HG02973 (cell line): ENCODE measurements at regions not wholly inside any gene's neighbourhood (a gene's known extent, or its start where the extent isn't known, plus 50 kb on each side); places are given as distances from the start of the nearest gene placed in this dataset.

ENCODE experiments used
- ATAC-seq: cut with Tn5 transposase; IDR thresholded peaks from one replicate; pipeline ENCODE4 v1.9.1; 2021; ENCODE audit warnings: moderate library complexity; ENCODE audit not compliant: unreplicated experiment

DNA sequence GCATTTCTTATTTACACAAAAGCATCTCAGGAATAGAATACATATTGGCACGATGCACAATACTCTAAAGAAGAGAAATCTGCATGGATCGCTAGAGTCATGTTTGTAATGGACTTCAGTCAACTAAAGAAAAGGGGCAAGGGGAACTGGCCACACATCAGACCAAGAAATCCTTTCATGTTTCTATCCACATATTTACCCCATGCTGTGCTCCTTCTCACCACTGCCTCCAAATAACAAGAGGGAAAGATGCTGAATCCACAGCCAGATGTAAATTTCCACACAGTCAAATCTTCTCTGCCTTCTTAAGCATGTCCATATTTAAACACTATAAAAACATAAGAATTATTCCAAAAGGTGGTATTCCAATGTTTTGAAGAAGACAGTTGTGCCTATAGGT is 67.6 kb downstream of the COX18 start:
- no peak for ATAC-seq

DNA sequence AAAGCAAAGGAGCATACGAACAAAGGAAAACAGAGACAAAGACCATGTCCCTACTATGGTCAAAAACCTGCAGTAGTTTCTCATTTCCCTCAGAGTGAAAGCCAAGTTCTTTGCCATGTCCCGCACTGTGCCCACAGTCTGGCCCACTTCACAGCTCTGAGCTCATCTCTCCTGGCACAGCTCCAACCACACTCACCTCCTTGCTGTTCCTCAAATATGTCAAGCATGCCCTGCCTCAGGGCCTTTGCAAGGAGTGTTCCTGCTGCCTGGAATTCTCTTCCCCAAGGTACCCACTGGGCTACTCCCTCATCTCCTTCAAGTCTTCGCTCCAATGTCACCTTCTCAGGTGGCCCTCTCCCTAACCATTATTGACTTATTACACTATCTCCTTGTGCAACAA is 72.1 kb downstream of the COX18 start:
- ATAC-seq: no peak

DNA sequence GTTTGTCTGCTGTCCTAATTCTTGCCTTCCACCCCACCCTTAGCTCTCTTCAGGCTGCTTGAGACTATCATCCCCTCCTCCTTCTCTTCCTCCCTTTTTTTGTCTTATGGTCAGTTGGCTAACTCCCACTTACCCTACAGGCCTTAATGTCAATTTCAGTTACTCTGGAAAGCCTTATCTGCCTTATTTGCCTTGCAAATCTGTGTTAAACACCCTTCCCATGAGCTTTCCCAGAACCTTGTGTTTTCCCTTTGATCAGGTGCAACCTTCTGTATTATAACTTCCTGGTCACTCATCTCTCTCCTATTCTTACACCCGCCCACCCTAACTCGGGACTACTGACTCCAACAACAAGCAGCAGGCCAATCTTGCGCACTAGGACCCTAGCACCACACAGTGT is 74.8 kb downstream of the COX18 start:
- no peak for ATAC-seq

DNA sequence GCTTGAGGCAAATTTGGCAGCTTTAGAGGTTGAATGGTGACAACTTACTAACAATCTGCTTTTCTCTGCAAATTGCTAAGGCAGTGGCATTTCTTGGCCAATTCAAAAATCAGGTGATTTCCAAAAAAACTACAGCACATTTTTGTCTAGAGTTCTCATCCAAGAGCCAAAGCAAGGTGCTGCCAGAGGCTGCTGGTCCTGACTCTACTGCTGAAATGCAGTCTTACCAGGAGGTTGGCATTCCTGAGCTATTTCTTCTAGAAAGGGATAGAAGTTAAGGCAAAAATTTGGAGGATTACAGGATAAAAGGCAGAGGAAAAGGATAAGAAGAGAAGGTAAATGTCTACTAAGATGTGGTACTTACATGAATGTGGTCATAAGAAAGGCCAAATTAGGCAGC is 75.6 kb downstream of the COX18 start:
- no peak for ATAC-seq

DNA sequence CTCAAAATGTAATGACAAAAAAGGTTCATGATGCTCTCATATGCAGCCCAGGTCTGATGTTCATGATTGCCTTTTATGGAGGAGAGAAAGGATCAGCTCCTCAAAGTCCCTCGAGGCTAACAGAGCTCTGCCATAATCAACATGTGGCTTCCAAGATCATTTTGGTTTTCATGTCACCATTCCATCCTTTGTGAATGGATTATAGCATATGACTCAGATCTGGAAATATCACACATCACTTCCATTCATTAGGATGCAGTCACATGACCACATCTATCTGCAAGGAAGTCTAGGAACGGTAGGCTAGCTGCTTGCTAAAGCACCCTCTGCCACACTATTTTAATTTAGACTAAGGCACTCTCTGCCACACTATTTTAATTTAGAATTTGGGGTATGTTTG is 77.6 kb downstream of the COX18 start:
- no peak for ATAC-seq

DNA sequence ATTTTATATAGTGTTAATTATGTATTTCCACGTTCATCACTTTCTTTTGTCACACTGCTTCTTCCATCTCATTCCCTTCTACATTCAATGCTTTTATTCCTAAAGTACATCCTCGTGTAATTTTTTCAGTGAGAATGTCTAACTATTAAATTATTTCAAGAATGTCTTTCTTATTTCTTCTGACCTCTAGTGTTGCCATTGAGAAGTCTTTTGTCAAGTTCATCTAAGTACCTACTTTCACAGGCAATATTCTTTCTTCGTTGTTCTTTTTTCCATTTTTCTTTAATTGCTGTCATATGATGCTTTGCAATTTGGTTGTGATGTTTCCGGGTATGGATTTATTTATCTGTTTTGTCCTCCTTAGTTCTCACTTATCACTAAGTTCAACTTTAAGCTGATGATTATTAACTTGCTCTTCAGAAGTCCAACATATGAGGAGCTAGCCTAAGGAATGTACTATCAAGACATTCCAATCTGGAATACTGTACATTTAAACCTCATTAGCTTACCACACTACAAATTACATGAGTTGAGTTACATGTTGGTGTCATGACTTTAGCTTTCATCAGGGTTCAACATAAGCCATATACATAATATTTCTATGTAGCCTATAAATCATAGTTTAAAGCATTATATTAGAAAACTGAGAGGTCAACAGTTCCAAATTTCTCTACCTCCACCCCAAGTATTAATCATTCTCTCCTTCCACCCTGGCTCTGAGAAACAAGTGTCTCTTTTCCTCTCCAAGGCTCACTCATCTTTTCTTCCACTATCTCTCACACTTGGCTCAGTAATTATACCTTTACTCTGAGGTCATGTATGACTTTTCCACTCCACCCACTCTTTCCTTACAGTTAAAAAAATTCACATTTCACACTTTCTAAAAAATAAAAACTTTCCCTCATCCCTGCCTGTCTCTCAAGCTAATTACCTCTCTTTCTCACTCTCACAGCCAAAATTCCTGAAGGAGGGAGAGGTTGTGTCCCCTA is 81.5 kb downstream of the COX18 start:
- ATAC-seq: no peak

DNA sequence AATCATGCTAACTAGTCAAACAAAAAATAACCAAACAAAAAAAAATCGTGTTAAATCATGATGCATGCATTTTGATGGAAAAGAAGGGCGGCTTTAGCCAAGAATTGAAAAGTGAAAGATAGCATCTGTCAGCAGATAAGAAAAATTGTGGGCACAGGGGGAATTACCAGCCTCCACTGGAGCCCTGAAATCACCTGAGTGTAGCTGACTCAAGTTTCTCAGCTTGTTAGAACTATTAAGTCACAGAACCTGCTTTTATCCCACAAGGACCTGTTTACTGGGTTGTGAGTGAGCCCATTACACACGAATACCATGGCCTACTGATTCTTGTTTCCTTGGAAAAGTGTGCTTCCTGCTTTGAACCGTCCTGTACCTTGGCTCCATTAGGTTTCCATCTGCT is 85.2 kb downstream of the COX18 start:
- ATAC-seq: no peak

DNA sequence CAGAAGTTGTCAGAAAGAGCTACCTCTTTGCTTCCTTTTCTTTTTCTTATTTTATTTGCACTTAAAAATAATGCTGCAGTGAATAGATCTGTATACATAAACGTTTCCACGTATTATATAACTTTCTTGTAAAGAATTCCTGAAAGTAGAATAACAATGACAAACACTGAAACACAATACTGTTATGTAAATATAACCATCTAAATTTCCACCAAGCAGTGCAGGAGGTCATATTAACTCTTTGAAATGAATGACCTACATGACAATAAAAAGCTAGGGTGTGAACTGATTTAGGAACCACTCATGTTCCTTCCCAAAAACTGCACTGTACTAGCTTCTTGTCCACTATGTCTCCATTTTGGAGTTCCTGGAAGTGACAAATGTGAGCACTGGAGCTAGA is 85.8 kb downstream of the COX18 start:
- no peak for ATAC-seq

DNA sequence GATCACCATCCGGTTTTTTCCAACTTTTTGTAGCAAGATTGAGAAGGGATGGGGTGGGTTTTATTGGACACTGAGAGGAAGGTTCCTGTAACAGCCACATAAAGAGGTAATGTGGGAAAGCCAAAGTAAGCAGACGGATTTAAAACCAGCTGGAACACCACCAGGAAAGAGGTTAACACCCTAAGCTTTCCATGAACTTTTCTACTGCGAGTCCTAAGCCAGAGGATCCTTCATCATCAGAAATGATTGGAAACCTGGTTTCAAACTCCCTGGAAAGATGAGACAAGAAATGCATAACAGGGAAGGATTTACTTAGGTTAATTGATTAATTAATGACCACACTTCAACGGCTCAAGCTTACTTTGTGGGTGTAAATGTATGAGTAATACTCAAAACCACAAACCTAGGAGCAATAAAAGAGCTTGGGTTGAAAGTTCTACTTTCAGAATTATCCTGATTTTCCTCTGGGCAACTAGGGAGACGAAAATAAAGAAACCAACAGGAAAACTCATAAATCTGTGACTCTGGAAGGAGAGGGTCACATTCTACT is 91.5 kb downstream of the COX18 start:
- no peak for ATAC-seq

DNA sequence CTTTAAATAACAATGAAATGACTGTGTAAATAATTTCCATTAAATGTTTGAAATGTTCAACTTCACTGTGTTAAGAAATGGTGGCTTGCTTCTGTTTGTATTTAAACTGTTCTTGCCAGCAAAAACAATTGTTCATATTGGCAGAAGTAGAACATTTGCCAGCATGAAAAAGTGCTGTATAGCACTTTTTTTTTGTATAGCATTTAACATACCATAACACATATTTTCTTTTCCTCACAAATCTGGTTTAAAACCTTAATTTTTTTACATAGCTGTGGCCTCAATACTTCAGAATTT is 94.1 kb downstream of the COX18 start:
- no peak for ATAC-seq

DNA sequence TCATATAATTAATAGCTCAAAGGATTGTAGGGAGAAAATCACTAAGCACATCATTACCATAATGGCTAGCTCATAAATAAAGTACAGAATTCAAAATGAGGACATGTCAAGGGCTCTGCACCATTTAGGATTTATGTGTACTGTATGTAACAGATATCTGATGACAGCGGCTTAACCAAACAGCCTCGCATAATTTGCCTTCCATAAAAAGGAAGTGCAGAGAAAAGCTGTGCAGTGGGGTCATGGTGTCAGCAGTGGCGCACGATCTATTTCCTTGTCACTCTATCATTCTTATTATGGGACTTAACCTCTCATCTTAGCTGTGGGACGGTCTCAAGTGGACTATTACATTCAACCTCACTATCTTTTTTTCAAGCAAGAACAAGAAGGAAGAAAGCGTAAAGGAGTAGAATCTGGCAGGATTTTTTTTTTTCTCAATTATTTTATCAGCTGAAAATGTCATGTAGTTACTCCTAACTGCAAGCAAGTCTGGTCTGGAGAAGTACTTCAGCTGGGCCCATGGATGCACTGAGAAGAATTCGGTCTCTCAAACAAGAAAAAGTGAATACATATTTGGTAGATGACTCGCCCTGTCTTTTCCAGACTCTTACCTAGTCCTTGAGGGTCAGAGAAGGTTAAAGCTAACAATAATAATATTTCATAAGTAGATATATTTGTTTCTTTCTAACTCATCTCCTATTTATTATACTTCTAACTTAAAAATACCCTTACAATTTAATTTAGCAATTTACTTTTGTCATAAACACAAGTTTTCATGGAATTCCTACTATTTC is 94.6 kb downstream of the COX18 start:
- no peak for ATAC-seq

DNA sequence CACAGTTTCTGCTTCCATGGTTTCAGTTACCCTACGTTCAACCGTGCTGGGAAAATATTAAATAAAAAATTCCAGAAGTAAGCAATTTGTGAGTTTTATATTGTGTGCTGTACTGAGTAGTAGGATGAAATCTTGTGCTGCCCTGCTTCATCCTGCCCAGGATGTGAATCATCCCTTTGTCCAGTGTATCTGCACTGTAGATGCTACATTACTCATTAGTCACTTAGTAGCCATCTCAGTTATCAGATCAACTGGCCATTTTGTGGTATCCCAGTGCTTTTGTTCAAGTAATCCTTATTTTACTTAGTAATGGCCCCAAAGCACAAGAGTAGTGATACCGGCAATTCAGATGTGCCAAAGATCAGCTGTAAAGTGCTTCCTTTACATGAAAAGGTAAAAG is 97.9 kb downstream of the COX18 start:
- ATAC-seq: no peak

DNA sequence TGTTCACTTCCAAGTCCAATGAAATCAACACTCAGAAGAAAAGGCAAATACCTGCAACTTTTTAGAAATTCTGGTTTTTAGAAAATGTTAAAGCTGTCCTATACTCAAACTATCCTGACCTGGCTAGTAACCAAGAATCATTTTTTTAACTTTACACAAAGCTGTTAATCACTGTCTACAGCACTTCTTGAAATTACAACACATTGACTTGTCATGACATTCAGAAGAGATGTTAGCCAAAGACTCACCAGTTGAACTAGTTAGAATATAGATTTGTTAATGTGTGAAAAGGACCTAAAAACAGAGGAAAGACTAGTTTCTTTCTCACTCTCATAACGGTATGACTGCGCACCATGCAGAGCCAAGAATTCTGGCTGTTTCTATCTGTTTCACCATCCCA is 98.8 kb downstream of the COX18 start:
- ATAC-seq: no peak

DNA sequence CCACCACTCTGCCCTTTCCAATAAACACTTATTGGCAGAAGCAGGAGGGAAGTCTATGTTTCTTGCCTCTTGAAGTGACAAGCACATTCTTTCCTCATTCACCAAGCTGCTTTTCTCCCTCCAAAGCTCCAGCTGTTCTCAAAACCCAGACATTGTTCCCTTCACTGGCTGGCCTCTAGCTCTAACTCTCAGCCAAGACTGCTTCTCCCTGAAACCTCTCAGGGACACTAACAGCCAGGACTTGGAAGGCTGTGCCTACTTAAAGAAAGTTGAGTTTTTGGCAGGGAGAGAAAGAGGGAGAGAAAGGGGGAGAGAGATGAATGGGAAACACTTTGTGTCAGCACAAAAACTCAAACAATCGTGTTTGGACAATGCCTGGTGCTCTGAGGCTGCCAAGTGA is 99.5 kb downstream of the COX18 start:
- no peak for ATAC-seq

DNA sequence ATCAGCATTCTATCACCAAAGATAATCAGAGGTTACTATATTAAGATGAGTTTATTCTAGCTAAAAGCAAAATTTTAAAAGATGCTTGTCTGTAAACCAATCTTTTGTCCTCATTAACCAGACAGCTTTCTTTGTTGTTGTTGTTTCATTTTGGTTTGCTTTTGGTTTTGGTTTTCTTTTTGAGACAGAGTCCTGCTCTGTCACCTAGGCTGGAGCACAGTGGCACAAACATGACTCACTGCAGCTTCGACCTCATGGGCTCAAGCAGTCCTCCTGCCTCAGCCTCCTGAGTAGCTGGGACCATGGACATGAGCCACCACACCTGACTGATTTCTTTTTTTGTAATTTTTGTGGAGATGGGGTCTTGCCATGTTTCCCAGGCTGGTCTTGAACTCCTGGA is 102.9 kb downstream of the COX18 start:
- peak; percentile 86 for ATAC-seq

DNA sequence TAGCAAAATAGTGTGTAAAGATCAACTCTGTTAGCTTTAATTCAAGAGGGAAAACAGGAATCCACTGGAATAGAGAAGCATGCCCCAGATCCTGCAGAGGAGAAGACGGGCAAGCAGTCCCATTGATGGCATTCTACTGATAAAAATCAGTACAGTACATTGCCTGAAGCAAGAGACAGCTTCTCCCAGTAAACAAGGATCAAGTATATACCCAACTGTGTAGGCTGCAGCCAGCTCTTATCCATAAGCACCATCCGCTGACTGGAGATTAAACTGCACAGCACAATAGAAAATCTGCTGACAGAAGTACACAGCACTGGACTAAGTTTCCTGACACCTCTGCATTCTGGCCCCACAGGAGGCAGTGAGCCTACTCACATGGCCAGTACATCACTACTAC is 110.1 kb downstream of the COX18 start:
- ATAC-seq: no peak

DNA sequence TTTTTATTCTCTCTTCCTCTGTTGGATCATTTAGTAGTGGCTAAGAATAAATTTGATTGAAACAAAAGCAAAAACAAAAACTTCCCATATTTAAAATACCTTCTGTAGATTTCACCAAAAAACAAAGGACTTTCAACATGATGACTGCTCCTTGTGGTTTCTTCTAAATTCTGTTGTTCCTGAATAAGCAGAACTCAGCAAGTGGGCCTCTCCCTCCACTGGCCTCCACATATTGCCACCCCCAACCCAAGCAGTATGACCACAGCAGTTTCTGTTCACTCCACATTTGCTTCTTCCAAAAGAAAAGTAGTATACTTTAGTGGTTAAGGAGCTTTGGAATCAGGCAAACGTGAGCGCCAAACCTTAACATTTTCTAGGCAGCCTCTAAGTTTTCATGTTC is 114.7 kb downstream of the COX18 start:
- ATAC-seq: no peak

DNA sequence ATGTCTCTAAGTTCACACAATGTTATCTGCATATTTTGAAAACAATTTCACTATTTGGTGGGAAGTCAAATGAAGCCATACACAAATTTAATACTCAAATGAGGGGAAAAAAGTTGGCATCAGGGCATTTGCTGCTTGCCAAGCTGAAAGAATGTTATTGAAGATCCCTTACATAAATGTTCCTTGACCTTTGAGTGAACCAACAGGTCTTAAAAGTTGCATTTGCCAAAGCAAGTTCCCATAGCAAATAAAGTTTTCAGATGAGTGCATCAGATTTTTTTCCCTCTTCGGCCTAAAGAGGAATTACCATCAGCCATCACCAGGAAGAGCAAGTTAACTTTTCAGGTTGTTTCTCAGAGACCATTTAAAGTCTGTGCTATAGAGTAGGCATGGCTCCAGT is 115.9 kb downstream of the COX18 start:
- ATAC-seq: no peak

DNA sequence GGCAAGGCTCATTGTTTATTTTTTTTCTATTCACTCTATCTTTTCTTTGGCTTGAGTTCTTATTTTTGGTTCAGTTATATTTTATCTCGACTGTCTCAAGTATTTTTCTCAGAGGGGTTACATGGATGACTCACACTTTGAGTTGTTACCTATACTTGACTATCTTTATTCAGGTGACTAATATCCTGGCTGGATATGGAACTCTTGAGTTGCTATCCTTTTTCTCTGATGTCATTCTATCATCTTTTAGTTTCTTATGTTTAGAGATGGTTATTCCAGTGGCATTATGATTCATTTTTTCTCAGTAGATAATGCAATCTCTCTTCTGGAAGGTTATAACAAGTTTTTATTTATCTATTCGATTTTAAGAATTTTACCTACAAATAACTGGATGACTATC is 117.9 kb downstream of the COX18 start:
- ATAC-seq: no peak

DNA sequence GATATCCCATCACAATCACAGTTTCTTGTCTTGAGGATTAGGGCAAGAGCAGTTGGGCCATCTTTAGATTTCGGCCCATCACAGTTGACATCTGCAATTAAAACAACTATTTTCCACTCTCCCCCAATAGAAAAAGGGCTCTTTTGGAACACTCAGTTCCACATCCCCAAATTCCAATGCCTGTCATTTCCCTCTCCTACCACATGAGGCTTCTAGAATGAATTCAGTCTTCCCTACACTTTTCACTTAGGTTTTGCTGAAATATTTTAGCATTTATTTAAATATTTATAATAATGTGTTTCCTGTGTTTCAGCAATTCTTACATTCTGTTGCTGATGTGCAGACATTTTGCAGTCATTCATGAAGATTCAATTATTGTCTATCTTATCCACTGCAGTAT is 118.4 kb downstream of the COX18 start:
- ATAC-seq: no peak

DNA sequence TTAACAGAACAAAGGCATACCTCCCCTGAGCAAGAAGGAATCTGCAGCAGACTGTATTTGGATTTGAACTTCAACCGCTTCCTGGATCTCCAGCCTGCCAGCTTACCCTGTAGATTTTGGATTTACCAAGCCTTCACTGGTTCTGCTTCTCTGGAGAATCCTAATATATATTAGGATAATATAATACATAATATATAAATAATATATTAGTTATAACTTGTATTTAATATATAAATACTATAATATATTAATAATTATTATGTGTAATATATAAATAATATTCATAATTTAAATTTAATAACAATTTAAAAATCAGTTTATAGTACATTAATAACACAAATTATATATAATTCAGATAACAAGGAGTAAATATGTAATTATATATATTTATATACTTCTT is 121.4 kb downstream of the COX18 start:
- no peak for ATAC-seq

DNA sequence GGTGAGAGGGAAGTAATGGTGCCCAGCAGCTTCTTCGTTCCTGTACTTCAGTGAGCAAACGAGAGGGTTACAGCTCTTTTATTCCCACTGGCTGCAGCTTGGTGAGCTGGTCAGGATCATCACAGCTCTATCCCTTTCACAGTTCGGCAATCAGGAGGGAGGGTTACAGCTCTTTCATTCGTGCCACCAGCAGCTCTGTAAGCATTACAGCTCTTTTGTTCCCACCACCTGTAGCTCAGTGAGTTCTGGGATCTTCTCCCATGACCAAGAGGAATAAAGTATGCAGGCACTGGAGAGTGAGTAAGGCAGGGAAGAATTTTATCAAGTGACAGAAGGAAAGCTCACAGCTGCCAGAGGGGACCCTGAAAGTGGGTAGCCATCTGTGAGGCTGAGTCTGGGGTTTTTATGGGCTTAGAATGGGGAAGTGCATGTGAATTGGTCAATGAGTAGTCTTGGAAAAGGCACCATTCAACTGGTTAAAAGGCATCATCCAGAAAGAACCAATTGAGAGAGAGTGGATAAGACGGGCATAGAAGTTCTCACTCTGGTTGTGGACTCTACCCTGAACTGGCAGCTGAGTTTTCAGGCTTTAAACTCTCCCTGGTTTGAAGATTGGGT is 123.7 kb downstream of the COX18 start:
- no peak for ATAC-seq
